Islet of Langerhans (tissue), 1 donor: ENCODE measurements at regions not wholly inside any gene's neighbourhood (a gene's known extent, or its start where the extent isn't known, plus 50 kb on each side); places are given as distances from the start of the nearest gene placed in this dataset.
"Not testable (repeated sequence)": the region's sequence is repeated elsewhere in the genome, so short reads cannot be mapped to it uniquely, and the experiment has no call there.

ENCODE experiments used
- FAIRE-seq: peaks from one replicate; lab custom pipeline; 2011; peaks lifted over from hg19 to GRCh38; lab: Jason Lieb, UNC

DNA sequence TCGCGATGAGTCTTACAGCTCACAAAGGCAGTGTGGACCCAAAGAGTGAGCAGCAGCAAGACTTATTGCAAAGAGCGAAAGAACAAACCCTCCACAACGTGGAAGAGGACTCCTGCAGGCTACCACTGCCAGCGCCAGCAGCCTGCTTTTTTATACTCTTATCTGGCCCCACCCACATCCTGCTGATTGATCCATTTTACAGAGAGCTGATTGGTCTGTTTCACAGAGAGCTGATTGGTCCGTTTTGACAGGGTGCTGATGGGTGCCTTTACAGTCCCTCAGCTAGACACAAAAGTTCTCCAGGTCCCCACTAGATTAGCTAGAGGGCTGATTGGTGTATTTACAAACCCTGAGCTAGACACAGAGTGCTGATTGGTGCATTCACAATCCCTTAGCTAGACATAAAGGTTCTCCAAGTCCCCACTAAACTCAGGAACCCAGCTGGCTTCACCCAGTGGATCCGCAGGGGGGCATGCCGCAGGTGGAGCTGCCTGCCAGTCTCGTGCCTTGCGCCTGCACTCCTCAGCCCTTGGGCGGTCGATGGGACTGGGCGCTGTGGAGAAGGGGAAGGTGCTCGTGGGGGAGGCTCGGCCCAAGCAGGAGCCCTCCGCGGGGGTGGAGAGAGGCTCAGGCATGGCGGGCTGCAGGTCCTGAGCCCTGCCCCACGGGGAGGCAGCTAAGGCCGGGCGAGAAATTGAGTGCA lies 75.7 kb downstream of the QDPR start:
- not testable (repeated sequence) for FAIRE-seq

DNA sequence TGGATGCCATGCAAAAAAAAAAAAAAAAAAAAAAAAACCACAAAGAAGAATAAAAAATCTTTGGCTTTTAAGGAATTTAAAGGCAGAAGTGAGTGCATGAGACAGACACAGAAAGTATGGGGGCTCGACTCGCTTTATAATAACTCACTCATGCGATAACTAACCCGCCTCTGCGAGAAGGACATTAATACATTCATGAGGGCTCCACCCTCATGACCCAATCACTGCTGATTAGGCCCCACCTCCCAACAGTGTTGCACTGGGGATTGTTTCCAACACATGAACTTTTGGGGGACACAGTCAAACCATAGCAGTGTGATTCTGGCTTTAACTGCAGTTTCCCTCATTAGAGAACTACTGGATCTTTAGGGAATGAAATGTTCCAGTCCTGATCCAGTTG lies 78.1 kb downstream of the QDPR start:
- FAIRE-seq = no peak

DNA sequence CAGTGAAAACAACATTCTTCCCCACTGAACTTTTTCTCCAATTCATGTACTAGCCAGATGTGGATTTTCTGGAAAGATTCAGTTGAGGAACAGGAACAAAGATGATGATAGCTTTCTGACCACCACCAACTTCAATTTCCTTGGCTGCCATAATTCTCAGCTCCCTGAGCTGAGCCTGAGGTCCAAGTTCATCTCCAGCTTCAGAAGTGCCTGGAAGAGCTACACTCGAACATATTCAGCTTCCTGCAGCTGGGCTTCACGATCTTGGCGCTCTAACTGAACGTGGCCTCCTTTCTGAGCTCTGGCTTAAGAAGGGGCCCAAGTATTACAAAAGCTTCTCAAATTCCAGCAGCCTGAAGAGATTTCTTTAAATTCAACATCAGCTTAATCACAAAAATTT lies 83.9 kb downstream of the QDPR start:
- FAIRE-seq = no peak

DNA sequence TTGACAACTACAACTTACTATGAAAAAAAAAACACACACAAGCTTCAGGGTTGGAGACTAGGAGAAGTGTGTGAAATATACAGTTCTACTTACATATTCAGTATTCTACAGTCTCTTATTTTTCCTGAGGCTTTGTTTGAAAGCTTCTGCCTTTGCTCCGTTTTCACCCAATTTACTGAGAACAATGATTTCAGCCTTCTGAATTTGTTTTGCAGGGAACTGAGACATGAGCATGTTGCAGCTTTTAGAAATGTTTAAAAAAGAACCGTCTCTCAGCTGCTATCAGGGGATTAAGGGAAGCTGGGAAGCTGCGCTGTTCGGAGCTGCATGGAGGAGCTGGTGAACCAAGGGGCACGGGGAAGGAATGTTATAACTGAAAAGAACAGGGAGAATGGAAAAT lies 85.7 kb downstream of the QDPR start:
- FAIRE-seq = no peak

DNA sequence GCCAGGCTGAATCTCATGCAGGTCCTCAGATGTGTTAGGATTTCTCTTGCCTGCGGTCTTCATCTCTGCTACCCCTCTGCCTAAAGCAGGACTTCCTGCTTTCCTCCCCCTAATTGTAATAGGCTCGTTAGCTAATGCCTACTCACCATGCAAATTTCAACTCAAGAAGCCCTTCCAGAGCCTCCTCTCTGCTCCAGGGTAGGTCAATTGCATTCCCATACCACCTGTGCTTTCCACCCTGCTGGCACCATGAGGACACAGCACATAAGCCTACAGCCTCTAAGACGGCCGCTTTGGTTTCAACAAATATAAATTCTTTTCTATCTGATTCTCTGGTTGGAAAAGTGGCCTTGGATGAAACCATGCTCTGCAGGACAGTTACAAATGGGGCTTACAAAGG lies 93.9 kb downstream of the QDPR start:
- no peak for FAIRE-seq

DNA sequence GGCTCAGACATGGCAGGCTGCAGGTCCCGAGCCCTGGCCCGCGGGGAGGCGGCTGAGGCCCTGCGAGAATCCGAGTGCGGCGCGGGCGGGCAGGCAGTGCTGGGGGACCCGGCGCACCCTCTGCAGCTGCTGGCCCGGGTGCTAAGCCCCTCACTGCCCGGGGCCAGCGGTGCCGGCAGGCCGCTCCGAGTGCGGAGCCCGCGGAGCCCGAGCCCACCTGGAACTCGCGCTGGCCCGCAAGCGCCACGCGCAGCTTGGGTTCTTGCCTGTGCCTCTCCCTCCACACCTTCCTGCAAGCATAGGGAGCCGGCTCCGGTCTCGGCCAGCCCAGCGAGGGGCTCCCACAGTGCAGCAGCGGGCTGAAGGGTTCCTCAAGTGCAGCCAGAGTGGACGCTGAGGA lies 97.5 kb downstream of the QDPR start:
- FAIRE-seq = no peak

DNA sequence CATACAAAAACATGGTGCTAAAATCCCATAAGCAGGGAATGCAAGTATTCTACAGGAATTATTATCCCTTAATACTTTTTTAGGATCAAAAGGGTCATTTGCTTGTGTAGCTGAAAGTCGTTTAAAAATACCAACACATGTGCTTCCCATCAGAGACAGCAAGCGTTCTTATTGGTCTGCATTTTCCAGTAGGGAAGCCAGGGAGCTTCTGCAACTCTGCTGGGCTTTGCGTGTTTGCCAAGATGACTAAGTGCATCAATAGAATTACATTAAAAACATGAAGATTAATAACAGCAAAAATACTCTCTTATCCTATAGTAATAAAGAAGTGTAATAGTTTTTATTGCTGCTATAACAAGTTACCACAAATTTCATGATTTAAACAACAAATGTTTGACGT lies 111.2 kb downstream of the QDPR start:
- FAIRE-seq = no peak

DNA sequence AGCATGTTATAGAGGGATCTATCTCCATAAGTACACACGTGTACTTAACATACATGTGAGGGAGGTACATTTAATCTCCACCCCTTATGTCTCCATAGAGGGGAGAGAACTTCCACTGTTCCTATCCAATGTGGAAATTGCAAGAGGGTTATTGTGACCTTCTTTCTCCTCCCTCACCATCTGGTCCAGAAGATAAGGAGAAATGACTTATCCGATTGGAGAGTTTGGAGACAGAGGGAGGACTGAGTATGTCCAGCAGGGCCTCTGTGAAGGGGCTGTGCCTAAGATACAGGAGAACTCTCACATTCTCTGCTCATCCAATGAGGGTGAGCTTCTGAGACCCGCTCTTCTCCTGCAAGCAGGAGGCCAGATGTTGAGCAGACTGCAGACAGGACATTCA lies 113.1 kb downstream of the QDPR start:
- FAIRE-seq = no peak

DNA sequence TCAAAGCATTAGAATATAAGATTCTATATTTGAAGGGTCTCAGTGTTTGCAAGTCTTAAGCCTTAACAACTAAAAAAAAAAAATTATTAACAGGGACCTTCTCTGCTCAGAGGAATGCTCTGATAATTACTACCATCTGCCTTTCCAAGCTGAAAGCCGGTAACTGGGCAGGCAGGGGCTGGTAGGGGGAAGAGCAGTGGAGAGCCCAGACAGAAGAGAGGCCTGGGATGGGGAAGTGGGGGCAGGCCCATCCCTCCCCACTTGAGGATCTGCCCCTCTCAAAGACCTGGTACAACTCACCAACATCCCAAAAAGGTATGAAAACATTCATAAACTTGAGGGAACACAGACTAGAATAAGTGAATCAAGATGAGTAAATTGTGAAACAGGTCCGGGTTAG lies 113.9 kb downstream of the QDPR start:
- no peak for FAIRE-seq

DNA sequence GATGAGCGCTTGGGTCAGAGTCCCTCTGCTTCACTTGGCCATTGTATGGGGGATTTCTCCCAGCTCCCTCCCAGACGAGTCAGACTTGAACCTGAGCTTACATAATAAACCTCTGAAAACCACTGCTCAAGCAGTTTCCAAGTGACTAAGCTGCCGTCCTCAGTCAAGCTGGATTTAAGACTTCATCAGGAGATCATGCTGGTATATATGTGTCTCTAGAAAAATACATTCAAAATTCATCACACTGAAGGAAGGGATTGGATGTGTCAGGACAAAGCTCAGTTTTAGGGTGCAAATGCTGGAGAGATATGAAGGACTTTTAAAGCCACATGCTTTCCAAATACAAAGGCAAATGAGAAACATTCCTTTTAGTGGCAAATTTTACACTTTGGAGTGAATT lies 114.3 kb downstream of the QDPR start:
- no peak for FAIRE-seq

DNA sequence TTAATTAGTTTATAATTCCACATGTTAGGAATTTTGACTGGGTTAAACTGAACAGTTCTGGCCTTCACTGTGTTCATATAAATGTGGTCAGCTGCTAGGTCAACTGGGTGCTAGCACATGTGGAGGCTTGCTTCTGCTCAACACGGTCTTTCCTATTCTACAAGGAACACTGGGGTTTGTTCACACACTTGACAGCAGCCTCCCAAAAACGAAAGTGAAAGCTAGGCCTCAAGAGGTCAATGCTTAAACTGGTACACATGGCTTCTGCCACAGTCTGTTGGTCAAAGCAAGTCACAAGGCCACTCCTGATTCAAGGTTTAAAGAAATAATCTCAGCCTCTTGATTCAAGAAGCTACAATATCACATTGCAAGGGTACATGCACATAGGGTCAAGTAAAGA lies 126.5 kb downstream of the QDPR start:
- FAIRE-seq = no peak

DNA sequence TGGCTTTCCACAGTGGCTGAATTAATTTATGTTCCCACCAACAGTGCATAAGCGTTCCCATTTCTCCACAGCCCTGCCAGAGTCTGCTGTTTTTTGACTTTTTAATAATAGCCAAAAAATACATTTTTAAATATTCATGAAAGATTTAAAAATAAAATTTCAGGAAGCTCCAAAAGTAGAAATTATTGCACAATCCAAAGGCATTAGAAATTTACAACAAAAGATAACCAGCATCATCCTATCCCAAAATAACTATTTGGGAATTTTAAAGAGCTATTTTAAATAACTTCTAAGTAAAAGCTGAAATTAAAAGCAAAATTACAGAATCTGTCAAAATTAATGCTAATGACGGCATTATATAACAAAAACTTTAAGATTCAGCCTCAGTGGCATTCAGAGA lies 131.5 kb downstream of the QDPR start:
- peak; percentile 47 for FAIRE-seq

DNA sequence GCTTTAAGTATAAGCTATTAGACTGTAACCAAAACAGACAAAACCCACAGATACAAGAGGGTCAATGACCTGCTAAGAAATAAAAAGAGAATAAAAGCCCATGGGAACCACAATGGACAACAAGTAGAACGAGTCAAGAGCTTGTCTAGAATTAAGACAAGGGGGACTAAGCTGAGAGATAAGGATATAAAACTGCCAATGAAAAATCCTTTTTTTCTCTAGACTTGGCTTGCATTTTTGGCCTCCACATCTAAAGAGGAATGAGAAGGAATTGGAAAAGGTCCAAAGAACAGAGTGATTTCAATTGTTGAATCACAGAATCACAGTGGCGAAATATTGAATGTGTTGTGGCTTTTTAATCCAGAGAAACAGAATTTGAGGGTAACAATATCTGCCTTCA lies 135.7 kb downstream of the QDPR start:
- no peak for FAIRE-seq

DNA sequence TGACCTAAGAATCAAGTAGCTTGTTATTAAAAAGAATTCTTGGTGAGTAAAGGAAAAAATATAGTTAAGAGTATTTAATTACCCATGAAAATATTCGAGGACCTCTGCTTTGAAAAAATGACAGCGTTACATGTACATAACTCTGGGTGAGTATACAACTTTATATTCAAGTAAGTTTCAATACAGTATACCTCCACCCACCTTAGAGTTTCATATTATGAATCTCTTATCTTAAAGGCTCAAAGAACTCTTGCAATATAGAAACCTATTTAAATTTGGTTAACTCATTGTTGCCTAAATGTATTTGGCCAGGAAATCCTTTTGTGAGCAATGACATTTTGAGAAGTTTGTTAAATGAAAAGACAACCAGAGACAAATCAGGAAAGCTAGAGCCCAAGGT lies 138.2 kb downstream of the QDPR start:
- no peak for FAIRE-seq

DNA sequence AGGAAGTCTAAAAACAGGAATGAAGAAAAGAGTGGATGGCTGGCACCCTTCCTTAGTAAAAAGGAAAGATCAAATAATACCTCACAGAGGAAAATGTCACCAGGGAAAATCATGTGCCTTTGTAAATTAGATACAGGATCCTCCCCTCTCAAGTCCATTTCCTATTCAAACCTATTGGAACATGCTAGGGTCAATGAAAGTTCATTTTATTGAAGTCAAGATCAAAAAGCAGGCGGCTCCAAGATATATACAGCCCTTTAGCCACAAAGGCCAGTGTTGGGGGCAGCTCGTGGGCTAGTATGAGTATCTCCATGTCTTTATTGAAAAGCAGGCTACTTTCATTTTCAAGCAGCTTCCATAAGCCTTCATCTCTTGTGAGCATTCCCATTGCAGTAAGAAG lies 141.1 kb downstream of the QDPR start:
- no peak for FAIRE-seq

DNA sequence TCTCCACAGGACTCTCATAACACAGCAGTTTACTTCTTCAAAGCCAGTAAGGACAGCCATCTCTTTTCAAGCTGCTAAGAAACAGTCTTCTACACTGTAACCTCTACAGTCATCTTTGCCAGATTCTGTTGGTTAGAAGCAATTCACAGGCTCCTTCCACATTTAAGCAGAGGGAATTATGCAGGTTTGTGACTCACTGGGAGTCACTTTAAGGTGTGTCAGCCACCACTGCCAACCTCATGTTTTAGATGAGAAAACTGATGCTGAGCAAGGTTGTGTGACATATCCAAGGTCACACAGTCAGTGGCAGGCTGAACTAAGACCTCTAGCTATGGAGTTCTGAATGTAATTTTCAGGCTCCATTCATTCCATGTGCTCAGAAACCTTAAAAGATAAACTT lies 143.5 kb downstream of the QDPR start:
- no peak for FAIRE-seq

DNA sequence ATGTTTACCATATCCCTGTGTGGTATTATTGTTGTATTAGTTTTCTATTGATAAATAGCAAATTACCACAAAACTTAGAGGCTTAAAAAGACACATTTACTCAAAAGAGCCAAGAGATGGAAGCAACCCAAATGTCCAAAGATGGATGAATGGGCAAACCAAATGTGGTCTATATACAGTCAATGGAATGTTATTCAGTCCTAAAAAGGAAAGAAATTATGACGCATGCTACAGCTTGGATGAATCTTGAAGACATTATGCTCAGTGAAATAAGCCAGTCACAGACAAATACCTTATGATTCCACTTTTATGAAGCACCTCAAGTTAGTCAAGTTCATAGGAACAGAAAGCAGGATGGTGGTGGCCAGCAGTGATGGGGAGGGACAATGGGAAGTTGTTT lies 144.7 kb downstream of the QDPR start:
- no peak for FAIRE-seq

DNA sequence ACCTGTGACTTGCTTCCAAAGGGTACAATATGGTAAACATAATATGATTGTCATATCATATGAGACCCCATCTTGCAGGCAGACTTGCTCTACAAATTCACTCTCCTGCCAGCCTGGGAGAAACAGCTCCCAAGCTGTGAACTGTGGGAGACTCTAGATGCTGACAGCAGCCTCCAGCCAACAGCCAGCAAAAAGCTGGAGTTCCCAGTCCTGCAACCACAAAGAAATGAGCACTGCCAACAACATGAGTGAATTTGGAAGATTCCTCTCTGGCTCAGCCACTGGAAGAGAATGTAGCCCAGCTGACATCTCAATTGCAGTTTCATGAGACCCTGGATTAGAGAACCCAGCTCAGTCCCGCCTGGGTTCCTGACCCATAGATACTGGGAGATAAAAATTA lies 145.4 kb downstream of the QDPR start:
- no peak for FAIRE-seq

DNA sequence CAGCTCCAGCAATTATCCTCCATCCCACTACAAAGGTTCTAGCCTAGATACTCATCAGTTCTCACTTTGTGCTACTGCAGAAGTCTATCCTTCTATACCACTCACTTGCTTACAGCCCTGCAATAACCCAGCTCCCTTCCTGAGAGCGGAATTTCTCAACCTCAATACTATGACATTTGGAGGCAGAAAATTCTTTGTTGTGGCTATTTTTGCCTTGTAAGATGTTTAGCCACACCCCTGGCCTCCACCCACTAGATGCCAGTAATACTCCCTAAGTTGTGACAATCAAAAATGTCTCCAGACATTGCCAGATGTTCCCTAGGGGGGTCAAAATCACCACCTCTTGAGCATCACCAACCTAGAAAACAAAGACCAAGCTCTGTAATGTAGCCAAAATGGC lies 149.5 kb downstream of the QDPR start:
- no peak for FAIRE-seq

DNA sequence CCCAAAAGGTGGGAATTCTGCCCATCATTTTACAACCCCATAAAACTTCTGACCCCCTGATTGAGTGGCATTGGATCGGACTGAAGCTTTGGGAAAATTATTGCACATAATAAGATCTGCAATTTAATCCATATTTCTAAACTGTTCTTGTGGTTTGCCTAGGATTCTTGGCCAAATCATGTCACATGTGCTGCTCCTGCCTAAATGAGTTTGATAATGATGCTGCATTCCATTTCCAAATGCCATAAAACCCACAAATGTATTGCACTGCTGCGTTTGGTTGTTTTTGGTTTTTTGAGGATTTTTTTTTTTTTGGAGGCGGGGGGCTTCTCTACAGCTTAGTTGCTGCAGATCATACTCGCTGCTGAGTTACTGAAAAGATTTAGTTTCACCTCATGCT lies 153.6 kb downstream of the QDPR start:
- no peak for FAIRE-seq

DNA sequence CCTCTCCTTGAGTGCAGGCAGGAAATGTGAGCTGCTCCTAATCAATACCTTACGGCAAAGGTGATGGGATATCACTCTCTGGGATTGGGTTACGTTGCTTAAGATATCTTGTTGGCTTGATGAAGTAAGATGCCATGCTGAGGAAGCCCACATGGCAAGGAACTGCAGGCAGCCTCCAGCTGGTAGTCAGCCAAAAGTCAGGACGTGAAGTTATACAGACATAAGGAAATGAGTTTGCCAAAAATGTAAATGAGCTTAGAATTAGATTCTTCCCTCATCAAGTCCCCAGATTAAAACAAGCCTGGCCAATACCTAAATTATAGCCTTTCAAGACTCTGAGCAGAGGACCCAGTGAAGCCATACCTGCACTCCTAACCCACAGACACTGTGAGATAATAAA lies 155.0 kb downstream of the QDPR start:
- no peak for FAIRE-seq

DNA sequence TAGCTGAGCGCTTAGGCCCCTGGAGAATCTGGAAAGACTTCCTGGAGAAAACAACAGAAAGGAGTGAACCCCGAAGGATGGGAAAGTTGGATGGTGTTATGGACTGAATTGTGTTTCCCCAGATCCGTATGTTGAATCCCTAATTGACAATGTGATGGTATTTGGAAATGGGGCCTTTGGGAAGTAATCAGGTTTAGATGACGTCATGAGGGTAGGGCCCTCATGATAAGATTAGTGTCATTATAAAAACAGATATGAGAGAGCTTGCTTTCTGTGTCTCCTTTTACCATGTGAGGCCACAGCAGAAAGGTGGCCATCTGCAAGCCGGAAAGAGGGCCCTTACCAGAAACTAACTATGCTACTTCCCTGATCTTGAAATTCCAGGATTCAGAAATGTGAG lies 159.5 kb downstream of the QDPR start:
- FAIRE-seq = no peak

DNA sequence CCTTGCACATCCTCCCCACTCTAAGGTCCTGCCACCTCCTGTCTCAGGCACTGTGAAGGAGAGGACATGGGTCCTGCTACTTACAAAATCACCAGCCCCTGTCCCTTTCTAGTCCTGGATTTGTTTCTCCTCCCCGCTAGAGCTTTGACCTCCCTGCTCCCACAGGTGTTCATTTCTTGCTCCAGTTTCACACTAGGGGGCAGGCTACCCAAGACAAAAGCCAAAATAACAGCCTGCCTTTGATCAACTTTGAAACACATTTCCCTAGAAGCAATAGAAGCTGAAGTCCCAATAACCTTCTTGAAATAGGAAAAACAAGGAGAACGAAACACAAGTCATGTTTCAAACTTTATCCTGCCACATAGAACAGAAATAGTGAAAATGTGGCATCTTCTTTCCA lies 164.4 kb downstream of the QDPR start:
- FAIRE-seq = no peak

DNA sequence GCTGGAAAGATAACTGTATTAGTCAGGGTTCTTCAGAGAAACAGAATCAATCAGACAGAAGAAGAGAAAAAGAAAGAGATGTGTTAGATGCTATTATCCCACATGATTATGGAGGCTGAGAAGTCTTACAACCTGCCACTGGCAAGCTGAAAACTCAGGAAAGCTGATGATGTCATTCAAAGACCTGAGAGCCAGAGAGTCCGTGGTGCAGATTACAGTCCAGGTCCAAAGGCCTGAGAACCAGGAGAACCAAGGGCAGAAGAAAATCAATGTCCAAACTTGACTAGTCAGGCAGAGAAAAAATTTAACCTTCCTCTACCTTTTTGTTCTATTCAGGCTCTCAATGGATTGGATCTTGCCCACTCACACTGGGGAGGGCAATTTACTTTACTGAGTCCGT lies 172.5 kb downstream of the QDPR start:
- no peak for FAIRE-seq

DNA sequence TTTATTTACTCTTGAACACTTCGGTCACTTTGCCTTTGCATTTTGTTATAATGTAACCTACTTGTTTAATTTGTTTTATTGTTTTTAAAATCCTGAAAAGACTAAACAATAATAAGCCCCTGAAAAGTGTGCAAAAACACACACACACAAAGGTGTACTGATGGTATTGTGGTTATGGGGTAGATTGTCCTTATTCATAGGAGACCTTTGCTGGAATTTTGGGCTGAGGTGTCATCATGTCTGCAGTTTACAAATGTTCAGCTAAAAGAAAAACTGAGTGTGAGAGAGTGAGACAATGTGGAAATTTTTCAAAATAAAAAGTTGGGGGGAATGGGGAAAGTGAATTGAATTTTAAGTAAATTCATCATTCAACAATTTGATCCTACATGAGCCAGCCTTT lies 174.9 kb downstream of the QDPR start:
- no peak for FAIRE-seq
